ENCODE measurements at regions not wholly inside any gene's neighbourhood (a gene's known extent, or its start where the extent isn't known, plus 50 kb on each side); places are given as distances from the start of the nearest gene placed in this dataset.

GRCh38 chr20:4524307-4524706 is 161.9 kb upstream of the PRNP start:
- Histone ChIP-seq H3K4me1 (no peaks in the 10 kb centered on the region), H3K27me3 (no peaks in the 10 kb centered on the region), H3K27ac (no peak overlapping the region), H3K36me3 (no peaks in the 10 kb centered on the region), H3K9me3 (peaks cover 0 to 3% of the 10 kb centered on the region in 2 donors), H3K4me3 (no peak overlapping the region)
- TF ChIP-seq CTCF (IDR thresholded peaks at IDR 0.05) (no peak), POLR2A (IDR thresholded peaks at IDR 0.05) (no peak)
- DNase-seq, result no peak
- intact Hi-C loops (cut with DNase I; ENCODE audit: low total_unique reads), result no loop called here

- DNase-seq, result no peak
- intact Hi-C loops (cut with DNase I; ENCODE audit: low total_unique reads), result no loop called here
- TF ChIP-seq POLR2A (IDR thresholded peaks at IDR 0.05) (no peak), CTCF (IDR thresholded peaks at IDR 0.05) (no peak)
These were observed 163.9 kb upstream of the PRNP start for GRCh38 chr20:4522310-4522709.

DNA sequence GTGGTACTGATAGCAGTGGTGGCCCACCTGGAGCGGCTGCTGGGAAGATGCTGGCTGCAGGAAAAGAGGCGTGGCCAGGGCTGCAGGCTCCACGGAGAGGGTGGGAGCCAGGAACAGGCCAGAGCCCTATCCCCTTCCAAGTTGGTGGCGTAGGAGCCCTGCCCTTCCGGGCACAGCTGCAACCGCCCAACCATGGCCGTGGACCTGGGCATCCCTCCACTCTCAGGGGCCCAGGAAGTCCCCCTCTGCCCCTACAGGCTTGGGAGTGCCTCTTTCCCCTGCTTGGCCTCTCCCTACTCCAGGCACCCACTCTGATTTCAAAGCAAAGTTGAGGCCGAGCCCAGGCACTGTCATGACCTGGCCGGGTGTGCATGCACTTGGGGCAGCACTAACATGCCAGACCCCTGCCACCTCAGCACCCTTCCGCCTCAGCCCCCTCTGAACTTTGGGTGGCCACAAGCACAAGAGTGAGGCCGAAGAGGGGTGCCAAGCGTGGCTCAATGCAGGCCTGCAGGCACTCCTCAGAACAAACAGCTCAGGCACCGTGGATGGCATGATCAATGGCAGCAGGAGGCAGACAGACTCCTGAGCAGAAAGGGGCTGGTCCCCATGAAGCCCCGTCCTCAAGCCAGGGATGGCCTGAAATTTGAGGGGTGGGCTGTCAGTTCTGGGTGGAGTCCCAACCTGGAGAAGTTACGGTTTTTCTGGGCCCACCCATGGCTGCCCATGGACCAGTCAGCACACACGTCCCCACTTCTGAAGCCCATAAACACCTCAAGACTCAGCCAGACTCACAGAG is 164.9 kb upstream of the PRNP start:
- DNase-seq, result no peak
- intact Hi-C loops (cut with DNase I; ENCODE audit: low total_unique reads), result no loop called here
- no peak for TF ChIP-seq POLR2A (IDR thresholded peaks at IDR 0.05)
- TF ChIP-seq CTCF (IDR thresholded peaks at IDR 0.05), result no peak

More at GRCh38 chr20:4522310-4522709, 163.9 kb upstream of the PRNP start:
- no peaks in the 10 kb centered on the region for H3K4me1 ChIP-seq
- no peaks in the 10 kb centered on the region for H3K36me3 ChIP-seq
- H3K4me3 ChIP-seq, result no peak overlapping the region
- H3K27ac ChIP-seq, result no peak overlapping the region
- no peaks in the 10 kb centered on the region for H3K9me3 ChIP-seq
- H3K27me3 ChIP-seq, result no peaks in the 10 kb centered on the region

GRCh38 chr20:4519534-4519933 is 166.7 kb upstream of the PRNP start:
- intact Hi-C loops (cut with DNase I; ENCODE audit: low total_unique reads), result no loop called here
- Histone ChIP-seq H3K27me3 (no peaks in the 10 kb centered on the region), H3K9me3 (no peaks in the 10 kb centered on the region), H3K4me3 (no peak overlapping the region), H3K4me1 (no peaks in the 10 kb centered on the region), H3K36me3 (no peaks in the 10 kb centered on the region), H3K27ac (no peak overlapping the region)
- no peak for DNase-seq
- TF ChIP-seq POLR2A (IDR thresholded peaks at IDR 0.05), result no peak
- TF ChIP-seq CTCF (IDR thresholded peaks at IDR 0.05), result no peak

More for the DNA sequence above, 164.9 kb upstream of the PRNP start:
- Histone ChIP-seq H3K4me3 (no peak overlapping the region), H3K9me3 (no peaks in the 10 kb centered on the region), H3K27me3 (no peaks in the 10 kb centered on the region), H3K27ac (no peak overlapping the region), H3K36me3 (no peaks in the 10 kb centered on the region), H3K4me1 (no peaks in the 10 kb centered on the region)

DNA sequence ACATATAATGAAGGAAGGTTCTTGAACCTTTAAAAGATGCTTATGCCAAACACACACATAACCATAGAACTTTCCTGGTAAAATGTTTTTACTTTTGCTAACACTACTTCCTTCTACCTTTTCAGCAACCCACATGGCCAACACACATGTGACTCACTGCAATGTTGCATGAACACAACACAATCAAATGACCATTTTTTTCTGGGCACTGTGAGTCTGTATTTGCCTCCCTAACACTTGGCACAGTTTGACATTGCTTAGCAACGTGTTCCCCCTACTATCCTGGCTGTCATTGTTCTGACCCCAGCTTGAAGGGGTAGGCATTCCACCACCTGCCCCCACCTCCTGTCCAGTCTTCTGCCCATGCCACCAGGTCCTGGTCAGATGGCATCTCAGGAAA is 169.4 kb upstream of the PRNP start:
- intact Hi-C loops (cut with DNase I; ENCODE audit: low total_unique reads), result no loop called here

More for the DNA sequence above, 169.4 kb upstream of the PRNP start:
- Histone ChIP-seq H3K4me1 (no peaks in the 10 kb centered on the region), H3K36me3 (no peaks in the 10 kb centered on the region), H3K27ac (no peak overlapping the region), H3K4me3 (no peak overlapping the region), H3K27me3 (no peaks in the 10 kb centered on the region), H3K9me3 (no peaks in the 10 kb centered on the region)
- TF ChIP-seq CTCF (IDR thresholded peaks at IDR 0.05) (no peak), POLR2A (IDR thresholded peaks at IDR 0.05) (no peak)
- DNase-seq, result no peak

Data from uterus (tissue), 3 donors.